Trophoblast cell (in vitro differentiated cells and primary cell): ENCODE measurements at regions not wholly inside any gene's neighbourhood (a gene's known extent, or its start where the extent isn't known, plus 50 kb on each side); places are given as distances from the start of the nearest gene placed in this dataset.

Experiments
- DNase-seq, 2 donors: peaks; one replicate each; pipeline ENCODE4 v3.0.0-alpha.2; 2016
- H2AFZ ChIP-seq: 2 replicates; pipeline ENCODE4 v1.6.1; 2013; ENCODE audit warnings: low read length, moderate library complexity, mild to moderate bottlenecking; ENCODE audit not compliant: insufficient read depth, poor library complexity
- H2AK5ac ChIP-seq: 2 replicates; pipeline ENCODE4 v1.6.1; 2013; ENCODE audit warnings: mild to moderate bottlenecking, low read length
- H2BK120ac ChIP-seq: 2 replicates; pipeline ENCODE4 v1.6.1; 2013; ENCODE audit warnings: low read length, mild to moderate bottlenecking, moderate library complexity; ENCODE audit not compliant: insufficient read depth, poor library complexity
- H2BK12ac ChIP-seq: 2 replicates; pipeline ENCODE4 v1.6.1; 2013; ENCODE audit warnings: mild to moderate bottlenecking, low read length, moderate library complexity
- H2BK5ac ChIP-seq: 2 replicates; pipeline ENCODE4 v1.6.1; 2013; ENCODE audit warnings: low read length, low read depth, moderate library complexity, mild to moderate bottlenecking; ENCODE audit not compliant: poor library complexity
- H3K14ac ChIP-seq: 2 replicates; pipeline ENCODE4 v1.6.1; 2013; ENCODE audit warnings: mild to moderate bottlenecking, low read length
- H3K18ac ChIP-seq: 2 replicates; pipeline ENCODE4 v1.6.1; 2013; ENCODE audit warnings: mild to moderate bottlenecking, low read length
- H3K23ac ChIP-seq: 2 replicates; pipeline ENCODE4 v1.6.1; 2013; ENCODE audit warnings: low read length
- H3K27ac ChIP-seq: 2 replicates; pipeline ENCODE4 v1.5.1; 2013; ENCODE audit warnings: low read depth, mild to moderate bottlenecking, inconsistent platforms, low read length, moderate library complexity
- H3K27me3 ChIP-seq: 2 replicates; pipeline ENCODE4 v1.6.1; 2013; ENCODE audit warnings: inconsistent platforms, mild to moderate bottlenecking, low read length, moderate library complexity; ENCODE audit not compliant: insufficient read depth
- H3K36me3 ChIP-seq, 2 experiments: 1 replicate in 1 of 2; 2 replicates in 1 of 2; pipeline ENCODE4 v1.6.1; 2013; ENCODE audit warnings: low read length in 2 of 2, mild to moderate bottlenecking in 2 of 2, moderate library complexity in 1 of 2; ENCODE audit not compliant: insufficient read depth in 2 of 2, control insufficient read depth in 1 of 2
- H3K4ac ChIP-seq: 2 replicates; pipeline ENCODE4 v1.6.1; 2013; ENCODE audit warnings: low read depth, mild to moderate bottlenecking, low read length, moderate library complexity
- H3K4me1 ChIP-seq, 2 experiments: 1 replicate in 1 of 2; 2 replicates in 1 of 2; pipeline ENCODE4 v1.6.1; 2013; ENCODE audit warnings: low read length in 2 of 2, mild to moderate bottlenecking in 2 of 2, moderate library complexity in 1 of 2; ENCODE audit not compliant: insufficient read depth in 2 of 2, control insufficient read depth in 1 of 2
- H3K4me2 ChIP-seq: 2 replicates; pipeline ENCODE4 v1.6.1; 2013; ENCODE audit warnings: inconsistent platforms, mild to moderate bottlenecking, low read length, moderate library complexity
- H3K4me3 ChIP-seq: 2 replicates; pipeline ENCODE4 v1.5.1; 2013; ENCODE audit warnings: mild to moderate bottlenecking, low read depth, low read length, inconsistent platforms
- H3K79me1 ChIP-seq: one replicate; pipeline ENCODE4 v1.6.1; 2013; ENCODE audit warnings: low read length
- H3K79me2 ChIP-seq: 2 replicates; pipeline ENCODE4 v1.6.1; 2013; ENCODE audit warnings: low read length, mild to moderate bottlenecking; ENCODE audit not compliant: control insufficient read depth, insufficient read depth, poor library complexity
- H3K9ac ChIP-seq: 2 replicates; pipeline ENCODE4 v1.6.1; 2013; ENCODE audit warnings: mild to moderate bottlenecking, low read length
- H3K9me3 ChIP-seq: 2 replicates; pipeline ENCODE4 v1.6.1; 2013; ENCODE audit warnings: low read depth, mild to moderate bottlenecking, control low read depth, inconsistent platforms, low read length; ENCODE audit not compliant: insufficient read depth
- H4K12ac ChIP-seq: 2 replicates; pipeline ENCODE4 v1.6.1; 2013; ENCODE audit warnings: low read depth, mild to moderate bottlenecking, low read length, moderate library complexity
- H4K8ac ChIP-seq: 2 replicates; pipeline ENCODE4 v1.6.1; 2013; ENCODE audit warnings: low read depth, mild to moderate bottlenecking, low read length, moderate library complexity
- H4K91ac ChIP-seq: one replicate; pipeline ENCODE4 v1.6.1; 2013; ENCODE audit warnings: low read depth, mild to moderate bottlenecking, low read length, moderate library complexity
- WGBS: extraction: QIAGEN DNeasy Blood & Tissue Kit; methylation state at CpG from one replicate; pipeline ENCODE4 v1.1.7; 2013; ENCODE audit warnings: missing lambda C conversion rate; ENCODE audit not compliant: insufficient read length, insufficient coverage; ENCODE audit errors: extremely low coverage; 5-methylcytosine and 5-hydroxymethylcytosine counted together

DNA sequence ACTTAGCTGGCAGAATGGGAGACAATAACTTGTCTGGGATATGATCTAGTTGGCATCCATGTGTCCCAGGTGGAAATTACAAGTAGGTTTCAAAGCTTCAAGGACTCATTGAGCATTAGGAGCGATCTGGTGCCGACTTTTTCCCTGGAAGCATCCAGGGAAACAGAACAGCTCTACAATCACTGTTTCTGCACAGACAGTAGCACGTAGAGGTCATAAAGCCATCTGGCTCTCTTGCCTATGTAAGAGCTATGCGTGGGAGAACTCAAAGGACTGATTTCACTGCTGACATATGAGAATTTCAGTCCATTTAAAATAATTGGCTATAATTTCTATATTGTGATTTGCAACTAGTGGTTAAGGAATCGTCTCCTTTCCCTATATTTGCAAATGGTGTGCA is 791.7 kb downstream of the REEP3 start:
- Histone ChIP-seq H2BK5ac (no peak overlapping the region), H2AK5ac (no peak overlapping the region), H4K91ac (no peak overlapping the region), H3K14ac (no peak overlapping the region), H2AFZ (no peak overlapping the region), H3K36me3 (no peaks in the 10 kb centered on the region), H3K27me3 (no peaks in the 10 kb centered on the region), H3K4me2 (no peak overlapping the region), H4K12ac (no peak overlapping the region), H3K23ac (no peak overlapping the region), H2BK120ac (no peak overlapping the region), H3K18ac (no peak overlapping the region), H2BK12ac (no peak overlapping the region), H3K79me2 (no peaks in the 10 kb centered on the region), H3K4me1 (peaks cover 4 to 11% of the 10 kb centered on the region in 2 experiments), H3K9ac (no peak overlapping the region), H3K9me3 (no peaks in the 10 kb centered on the region), H4K8ac (no peak overlapping the region), H3K4me3 (no peak overlapping the region), H3K27ac (peak overlapping the region; percentile 17), H3K4ac (no peak overlapping the region), H3K79me1 (peaks cover 13% of the 10 kb centered on the region)
- no CpG with 5 or more reads among the region's 5 CpGs for WGBS
- no peak for DNase-seq

DNA sequence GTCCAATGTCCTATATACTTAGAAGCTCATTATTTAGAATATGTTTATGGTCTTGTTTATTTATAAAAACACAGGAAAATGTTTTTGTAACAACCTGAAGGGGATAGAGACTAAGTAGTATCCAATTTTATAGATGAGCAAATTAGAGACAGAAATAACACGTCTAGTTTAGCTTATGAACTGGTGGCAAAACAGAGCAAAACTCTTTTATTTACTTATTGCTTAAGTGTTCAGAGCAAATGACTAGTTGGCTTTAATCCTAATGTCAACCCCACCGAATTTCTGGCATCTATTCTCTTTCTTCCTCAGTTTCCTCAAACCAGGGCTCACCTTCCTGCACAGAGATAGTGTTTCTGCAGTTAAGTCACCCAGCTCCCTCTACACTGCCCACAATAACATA is 792.8 kb downstream of the REEP3 start:
- Histone ChIP-seq H4K8ac (no peak overlapping the region), H3K27ac (no peak overlapping the region), H3K36me3 (no peaks in the 10 kb centered on the region), H4K12ac (no peak overlapping the region), H3K18ac (no peak overlapping the region), H3K27me3 (no peaks in the 10 kb centered on the region), H3K4ac (no peak overlapping the region), H3K9me3 (no peaks in the 10 kb centered on the region), H3K4me3 (no peak overlapping the region), H3K9ac (no peak overlapping the region), H2BK5ac (no peak overlapping the region), H3K4me2 (no peak overlapping the region), H3K79me2 (no peaks in the 10 kb centered on the region), H2AK5ac (peak overlapping the region; percentile 57), H3K79me1 (peaks cover 13% of the 10 kb centered on the region), H4K91ac (no peak overlapping the region), H3K14ac (no peak overlapping the region), H2BK120ac (peak overlapping the region; percentile 30), H2BK12ac (peak overlapping the region; percentile 80), H3K4me1 (peaks cover 4 to 13% of the 10 kb centered on the region in 2 experiments), H2AFZ (no peak overlapping the region), H3K23ac (no peak overlapping the region)
- no peak for DNase-seq
- no CpG with 5 or more reads among the region's 2 CpGs for WGBS

DNA sequence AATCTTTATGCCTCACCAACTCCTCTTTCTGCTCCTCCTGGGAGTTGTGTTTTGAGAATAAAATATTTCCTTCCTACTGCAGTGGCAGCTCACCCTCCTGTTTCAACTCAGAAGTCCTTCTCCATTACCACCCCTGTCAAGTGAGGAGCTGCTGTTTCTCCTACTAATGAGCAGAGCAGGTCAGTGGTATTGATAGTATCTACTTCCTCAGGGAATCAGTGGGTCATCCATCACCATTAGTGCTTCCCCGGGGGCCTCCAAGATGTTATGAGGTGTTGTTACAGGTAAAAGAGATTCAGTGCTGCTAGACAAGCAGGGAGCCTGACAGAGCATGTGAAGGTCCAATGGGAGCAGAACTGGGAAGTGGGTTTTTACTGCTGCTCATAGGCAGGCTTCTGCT is 795.2 kb downstream of the REEP3 start:
- no peaks in the 10 kb centered on the region for H3K9me3 ChIP-seq
- no peak overlapping the region for H2BK5ac ChIP-seq
- no peak overlapping the region for H2BK120ac ChIP-seq
- H3K4me3 ChIP-seq, result no peak overlapping the region
- peak overlapping the region; percentile 23 for H3K27ac ChIP-seq
- peaks cover 12% of the 10 kb centered on the region for H3K79me1 ChIP-seq
- no peak overlapping the region for H3K18ac ChIP-seq
- H4K8ac ChIP-seq, result no peak overlapping the region
- DNase-seq, result no peak
- H3K4ac ChIP-seq, result no peak overlapping the region
- no peak overlapping the region for H3K23ac ChIP-seq
- no peak overlapping the region for H4K91ac ChIP-seq
- H2AK5ac ChIP-seq, result no peak overlapping the region
- WGBS, result no CpG with 5 or more reads among the region's 1 CpG
- peaks cover 0 to 4% of the 10 kb centered on the region in 2 experiments for H3K4me1 ChIP-seq
- H3K14ac ChIP-seq, result no peak overlapping the region
- no peaks in the 10 kb centered on the region for H3K79me2 ChIP-seq
- H3K9ac ChIP-seq, result no peak overlapping the region
- H2BK12ac ChIP-seq, result no peak overlapping the region
- H3K4me2 ChIP-seq, result no peak overlapping the region
- no peaks in the 10 kb centered on the region for H3K36me3 ChIP-seq
- H4K12ac ChIP-seq, result no peak overlapping the region
- no peak overlapping the region for H2AFZ ChIP-seq
- H3K27me3 ChIP-seq, result no peaks in the 10 kb centered on the region

DNA sequence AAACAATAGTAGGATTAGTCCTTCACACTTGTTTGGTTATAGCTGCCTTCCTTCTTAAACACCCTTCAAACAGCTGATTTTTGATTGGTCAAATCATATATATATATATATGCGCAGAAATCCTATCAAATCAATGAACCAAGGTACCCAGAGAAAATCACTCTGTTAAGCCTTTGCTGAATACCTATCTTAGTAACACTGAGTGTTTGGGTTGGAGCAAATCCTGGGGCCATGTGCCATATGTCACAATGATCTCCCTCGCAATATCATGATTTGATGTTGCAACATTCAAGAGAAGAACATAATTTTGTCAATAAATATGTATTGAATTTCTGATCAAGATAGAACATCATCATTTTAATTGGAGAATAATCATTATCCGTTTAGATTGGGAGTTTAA is 795.6 kb downstream of the REEP3 start:
- no peak overlapping the region for H2BK120ac ChIP-seq
- no peak overlapping the region for H4K8ac ChIP-seq
- no peak overlapping the region for H2AK5ac ChIP-seq
- no peak overlapping the region for H3K4ac ChIP-seq
- peak overlapping the region; percentile 64 for H2BK5ac ChIP-seq
- H2BK12ac ChIP-seq, result no peak overlapping the region
- no peak overlapping the region for H3K9ac ChIP-seq
- H3K18ac ChIP-seq, result no peak overlapping the region
- DNase-seq, result no peak
- H3K27me3 ChIP-seq, result no peaks in the 10 kb centered on the region
- peak overlapping the region; percentile 28 for H4K91ac ChIP-seq
- H3K4me2 ChIP-seq, result no peak overlapping the region
- H3K27ac ChIP-seq, result peak overlapping the region; percentile 23
- H4K12ac ChIP-seq, result no peak overlapping the region
- no peak overlapping the region for H3K14ac ChIP-seq
- H3K23ac ChIP-seq, result no peak overlapping the region
- H2AFZ ChIP-seq, result no peak overlapping the region
- H3K79me1 ChIP-seq, result peaks cover 12% of the 10 kb centered on the region
- H3K4me3 ChIP-seq, result no peak overlapping the region
- H3K9me3 ChIP-seq, result no peaks in the 10 kb centered on the region
- no CpG with 5 or more reads among the region's 3 CpGs for WGBS
- H3K79me2 ChIP-seq, result no peaks in the 10 kb centered on the region
- no peaks in the 10 kb centered on the region for H3K36me3 ChIP-seq
- H3K4me1 ChIP-seq, result peaks cover 0 to 4% of the 10 kb centered on the region in 2 experiments
